H1 (cell line): ENCODE measurements at regions not wholly inside any gene's neighbourhood (a gene's known extent, or its start where the extent isn't known, plus 50 kb on each side); places are given as distances from the start of the nearest gene placed in this dataset.

Experiments
- CTCF ChIA-PET: fragments of 300-600 bp; sonication (Branson Sonifier 250); formaldehyde crosslinking; loops from one replicate; lab custom pipeline; 2021; ENCODE audit not compliant: partially characterized antibody; lab: Charles Lee
- POLR2A ChIA-PET: fragments of 300-600 bp; sonication (Branson Sonifier 250); formaldehyde crosslinking; loops from one replicate; lab custom pipeline; 2021; ENCODE audit warnings: inconsistent platforms; ENCODE audit not compliant: partially characterized antibody; lab: Charles Lee
- DNase-seq, 2 experiments: peaks; one replicate each; pipeline versions ENCODE4 v3.0.0 to v3.0.0-alpha.2; 2010 to 2022; ENCODE audit warnings: low spot score in 2 of 2, low read depth in 1 of 2, mixed read lengths in 1 of 2
- FAIRE-seq: peaks from 2 replicates; lab custom pipeline; 2011; peaks lifted over from hg19 to GRCh38; lab: Jason Lieb, UNC
- H2AFZ ChIP-seq: 2 replicates; pipeline ENCODE4 v1.8.1; 2012; ENCODE audit warnings: low read length, inconsistent platforms
- H2AK5ac ChIP-seq: 2 replicates; pipeline ENCODE4 v1.6.1; 2013; ENCODE audit warnings: low read depth, low read length
- H2BK120ac ChIP-seq: replicated peaks from 2 replicates; pipeline ENCODE3; 2013; ENCODE audit warnings: low read depth, low read length, inconsistent platforms
- H2BK12ac ChIP-seq: 2 replicates; pipeline ENCODE4 v1.6.1; 2013; ENCODE audit warnings: low read depth, low read length
- H2BK15ac ChIP-seq: 2 replicates; pipeline ENCODE4 v1.6.1; 2013; ENCODE audit warnings: low read length
- H2BK20ac ChIP-seq: 2 replicates; pipeline ENCODE4 v1.6.1; 2013; ENCODE audit warnings: low read length
- H2BK5ac ChIP-seq: 2 replicates; pipeline ENCODE4 v1.6.1; 2013; ENCODE audit warnings: low read depth, low read length
- H3K14ac ChIP-seq: 2 replicates; pipeline ENCODE4 v1.6.1; 2013; ENCODE audit warnings: inconsistent platforms; ENCODE audit not compliant: insufficient read length
- H3K18ac ChIP-seq: 2 replicates; pipeline ENCODE4 v1.6.1; 2013; ENCODE audit warnings: low read length; ENCODE audit errors: extremely low read depth
- H3K23ac ChIP-seq: 2 replicates; pipeline ENCODE4 v1.6.1; 2013; ENCODE audit warnings: inconsistent platforms; ENCODE audit not compliant: insufficient read length
- H3K23me2 ChIP-seq: 2 replicates; pipeline ENCODE4 v1.6.1; 2013; ENCODE audit warnings: low read depth, low read length
- H3K27ac ChIP-seq: 2 replicates; pipeline ENCODE4 v1.6.1; 2011; ENCODE audit warnings: low read depth, low read length, inconsistent platforms
- H3K27me3 ChIP-seq, 4 experiments: replicated peaks in 1 of 4; 1 replicate in 1 of 4; 2 replicates in 3 of 4; pipeline versions ENCODE4 v1.6.1 to v1.8.1; 2011 to 2013; ENCODE audit warnings: low read length in 3 of 4, mild to moderate bottlenecking in 3 of 4, inconsistent platforms in 2 of 4, mixed read lengths in 2 of 4, moderate library complexity in 1 of 4; ENCODE audit not compliant: control insufficient read depth in 3 of 4, insufficient read depth in 3 of 4; ENCODE audit errors: extremely low read depth in 1 of 4
- H3K36me3 ChIP-seq, 4 experiments: 2 replicates each; pipeline versions ENCODE4 v1.6.1 to v1.8.1; 2011 to 2013; ENCODE audit warnings: mild to moderate bottlenecking in 4 of 4, low read length in 3 of 4, moderate library complexity in 2 of 4, control low read depth in 1 of 4, inconsistent platforms in 1 of 4; ENCODE audit not compliant: insufficient read depth in 4 of 4, control insufficient read depth in 2 of 4
- H3K4ac ChIP-seq: replicated peaks from 2 replicates; pipeline ENCODE3; 2013; ENCODE audit warnings: low read length, low read depth, mixed read lengths, inconsistent platforms; ENCODE audit not compliant: insufficient read length
- H3K4me1 ChIP-seq, 4 experiments: replicated peaks in 1 of 4; 1 replicate in 1 of 4; 2 replicates in 3 of 4; pipeline versions ENCODE4 v1.6.1 to v1.8.1; 2011 to 2013; ENCODE audit warnings: low read length in 3 of 4, inconsistent platforms in 2 of 4, mixed read lengths in 1 of 4; ENCODE audit not compliant: insufficient read depth in 4 of 4, control insufficient read depth in 3 of 4
- H3K4me2 ChIP-seq, 2 experiments: 2 replicates each; pipeline versions ENCODE4 v1.6.1 to v1.8.1; 2011 to 2013; ENCODE audit warnings: low read depth in 2 of 2, low read length in 2 of 2, control low read depth in 1 of 2, inconsistent platforms in 1 of 2, mild to moderate bottlenecking in 1 of 2; ENCODE audit not compliant: insufficient read depth in 1 of 2
- H3K4me3 ChIP-seq, 4 experiments: fragments of 200-600, 300-600 bp in 1 of 4; sonication (generic), shearing (Covaris generic), sonication (Bioruptor Twin) in 1 of 4; 2 replicates each; pipeline versions ENCODE4 v1.5.1 to v1.8.1; 2011 to 2016; ENCODE audit warnings: low read length in 4 of 4, low read depth in 3 of 4, control low read depth in 2 of 4, inconsistent platforms in 2 of 4, mild to moderate bottlenecking in 2 of 4, mixed read lengths in 1 of 4, moderate library complexity in 1 of 4; ENCODE audit not compliant: insufficient read depth in 2 of 4; ENCODE audit errors: extremely low read depth in 1 of 4
- H3K56ac ChIP-seq: replicated peaks from 2 replicates; pipeline ENCODE3; 2013; ENCODE audit warnings: low read depth, mild to moderate bottlenecking, mixed read lengths, low read length, inconsistent platforms; ENCODE audit not compliant: insufficient read length
- H3K79me1 ChIP-seq: 2 replicates; pipeline ENCODE4 v1.6.1; 2013; ENCODE audit warnings: low read depth, low read length, control low read depth
- H3K79me2 ChIP-seq, 2 experiments: 2 replicates each; pipeline versions ENCODE4 v1.6.1 to v1.8.1; 2012 to 2013; ENCODE audit warnings: low read length in 2 of 2, mild to moderate bottlenecking in 2 of 2, inconsistent platforms in 1 of 2; ENCODE audit not compliant: insufficient read depth in 2 of 2, control insufficient read depth in 1 of 2
- H3K9ac ChIP-seq, 4 experiments: replicated peaks in 1 of 4; 1 replicate in 1 of 4; 2 replicates in 3 of 4; pipeline versions ENCODE4 v1.6.1 to v1.8.1; 2011 to 2013; ENCODE audit warnings: low read depth in 3 of 4, low read length in 3 of 4, control low read depth in 2 of 4, mild to moderate bottlenecking in 2 of 4, moderate library complexity in 2 of 4, inconsistent platforms in 1 of 4; ENCODE audit errors: extremely low read depth in 1 of 4
- H3K9me3 ChIP-seq, 2 experiments: 2 replicates each; pipeline versions ENCODE4 v1.6.1 to v1.8.1; 2012 to 2013; ENCODE audit warnings: mild to moderate bottlenecking in 2 of 2, moderate library complexity in 2 of 2, control low read depth in 1 of 2, inconsistent platforms in 1 of 2, low read depth in 1 of 2, low read length in 1 of 2, mixed read lengths in 1 of 2; ENCODE audit not compliant: insufficient read depth in 2 of 2
- H4K20me1 ChIP-seq, 2 experiments: replicated peaks in 1 of 2; 2 replicates each; pipeline versions ENCODE3 to v1.8.1; 2011 to 2013; ENCODE audit warnings: inconsistent platforms in 2 of 2, low read length in 2 of 2, mild to moderate bottlenecking in 1 of 2; ENCODE audit not compliant: insufficient read depth in 2 of 2, control insufficient read depth in 1 of 2
- H4K5ac ChIP-seq: 2 replicates; pipeline ENCODE4 v1.6.1; 2013; ENCODE audit warnings: low read length, low read depth, mixed read lengths, inconsistent platforms; ENCODE audit not compliant: insufficient read length
- H4K8ac ChIP-seq: 2 replicates; pipeline ENCODE4 v1.8.0; 2013; ENCODE audit warnings: mild to moderate bottlenecking, moderate library complexity, low read length, inconsistent platforms; ENCODE audit not compliant: insufficient read depth; ENCODE audit errors: extremely low read depth
- H4K91ac ChIP-seq: replicated peaks from 2 replicates; pipeline ENCODE3; 2013; ENCODE audit warnings: low read length, mixed read lengths, inconsistent platforms; ENCODE audit not compliant: insufficient read length
- BACH1 ChIP-seq: IDR thresholded peaks from 2 replicates; pipeline ENCODE4 v1.6.1; 2012; ENCODE audit warnings: low read length, improper control_type of control experiment
- BRCA1 ChIP-seq: IDR thresholded peaks from 2 replicates; pipeline ENCODE4 v1.6.1; 2012; ENCODE audit warnings: low read depth, low read length, improper control_type of control experiment
- CBX8 ChIP-seq: fragments of 300-800, 300-1000 bp; sonication (generic); IDR thresholded peaks from 2 replicates; pipeline ENCODE4 v1.7.1; 2016; ENCODE audit warnings: low read depth, low read length, borderline replicate concordance
- CEBPB ChIP-seq: IDR thresholded peaks from 2 replicates; pipeline ENCODE4 v1.6.1; 2012; ENCODE audit warnings: low read depth, low read length
- CHD1 ChIP-seq: IDR thresholded peaks from 2 replicates; pipeline ENCODE4 v1.6.1; 2012; ENCODE audit warnings: low read depth, low read length, improper control_type of control experiment
- GTF2F1 ChIP-seq: IDR thresholded peaks from 2 replicates; pipeline ENCODE4 v1.6.1; 2012; ENCODE audit warnings: low read depth, low read length, improper control_type of control experiment, borderline replicate concordance
- JUND ChIP-seq: IDR thresholded peaks from 2 replicates; pipeline ENCODE4 v1.6.1; 2011; ENCODE audit warnings: mild to moderate bottlenecking, improper control_type of control experiment, low read length
- KDM1A ChIP-seq: fragments of 200-600, 300-600 bp; sonication (generic); IDR thresholded peaks from 2 replicates; pipeline ENCODE4 v1.7.1; 2016; ENCODE audit warnings: mild to moderate bottlenecking, low read length, borderline replicate concordance
- RFX5 ChIP-seq: IDR thresholded peaks from 2 replicates; pipeline ENCODE4 v1.6.1; 2011; ENCODE audit warnings: low read depth, low read length, improper control_type of control experiment, borderline replicate concordance
- SIRT6 ChIP-seq: IDR thresholded peaks from one replicate; pipeline ENCODE4 v1.7.1; 2012; ENCODE audit warnings: low read length, inconsistent platforms
- SP1 ChIP-seq: IDR thresholded peaks from 2 replicates; pipeline ENCODE4 v1.6.1; 2011; ENCODE audit warnings: low read depth, low read length
- SP4 ChIP-seq: IDR thresholded peaks from 2 replicates; pipeline ENCODE4 v1.6.1; 2012; ENCODE audit warnings: low read length, inconsistent platforms
- TCF12 ChIP-seq: IDR thresholded peaks from 2 replicates; pipeline ENCODE4 v1.6.1; 2011; ENCODE audit warnings: low read depth, mild to moderate bottlenecking, low read length
- YY1 ChIP-seq: IDR thresholded peaks from 2 replicates; pipeline ENCODE4 v1.6.1; 2011; ENCODE audit warnings: low read depth, mild to moderate bottlenecking, low read length
- WGBS, 2 experiments: shearing (Covaris generic) in 1 of 2; methylation state at CpG; one replicate each; pipeline versions ENCODE4 v1.1.6 to v1.1.7; 2013 to 2015; ENCODE audit warnings: low lambda C conversion rate in 2 of 2, mixed read lengths in 2 of 2, inconsistent platforms in 1 of 2, low coverage in 1 of 2, missing lambda C conversion rate in 1 of 2; ENCODE audit not compliant: insufficient replicate concordance in 2 of 2, insufficient coverage in 1 of 2, insufficient read length in 1 of 2; ENCODE audit errors: extremely low coverage in 1 of 2, missing lambda C conversion rate in 1 of 2; 5-methylcytosine and 5-hydroxymethylcytosine counted together
- TF ChIP-seq, protein P1 (sequence below): IDR thresholded peaks from 2 replicates; pipeline ENCODE4 v1.6.1; 2012; ENCODE audit warnings: low read length, inconsistent platforms

GRCh38 chr6:168137024-168137423 is 58.0 kb upstream of the FRMD1 start:
- Histone ChIP-seq H3K23me2 (no peaks in the 10 kb centered on the region), H3K9ac (no peak overlapping the region), H2AFZ (no peak overlapping the region), H3K27ac (no peak overlapping the region), H4K5ac (no peak overlapping the region), H2BK15ac (no peak overlapping the region), H2BK120ac (no peak overlapping the region), H4K20me1 (no peaks in the 10 kb centered on the region), H3K79me1 (no peaks in the 10 kb centered on the region), H3K27me3 (peaks cover 0 to 7% (median 2%) of the 10 kb centered on the region in 4 experiments; a peak in 4 of 7 replicates), H2BK12ac (no peak overlapping the region), H3K14ac (no peak overlapping the region), H3K4ac (no peak overlapping the region), H3K4me2 (no peak overlapping the region), H3K79me2 (no peaks in the 10 kb centered on the region), H3K56ac (no peak overlapping the region), H4K91ac (no peak overlapping the region), H4K8ac (no peak overlapping the region), H2BK5ac (no peak overlapping the region), H2AK5ac (no peak overlapping the region), H3K18ac (no peak overlapping the region), H3K23ac (no peak overlapping the region), H3K36me3 (no peaks in the 10 kb centered on the region), H3K4me1 (peaks cover 4 to 9% (median 8%) of the 10 kb centered on the region in 4 experiments), H3K4me3 (no peak overlapping the region), H2BK20ac (no peak overlapping the region), H3K9me3 (no peaks in the 10 kb centered on the region)
- ChIA-PET POLR2A (no interaction called here), CTCF (no interaction called here)
- DNase-seq (no peak), FAIRE-seq (no peak)
- whole genome bisulfite sequencing, 2 experiments: 94% methylated on average over 9 of the region's 9 CpGs; no CpG with 5 or more reads in 1 of the 2 experiments
- TF ChIP-seq GTF2F1 (no peak), SP4 (no peak), CHD1 (no peak), BACH1 (no peak), CEBPB (no peak), RFX5 (no peak), SIRT6 (no peak), TCF12 (no peak), CBX8 (no peak), BRCA1 (no peak), SP1 (no peak), YY1 (no peak), KDM1A (no peak), JUND (no peak)
- TF ChIP-seq, protein P1, sequence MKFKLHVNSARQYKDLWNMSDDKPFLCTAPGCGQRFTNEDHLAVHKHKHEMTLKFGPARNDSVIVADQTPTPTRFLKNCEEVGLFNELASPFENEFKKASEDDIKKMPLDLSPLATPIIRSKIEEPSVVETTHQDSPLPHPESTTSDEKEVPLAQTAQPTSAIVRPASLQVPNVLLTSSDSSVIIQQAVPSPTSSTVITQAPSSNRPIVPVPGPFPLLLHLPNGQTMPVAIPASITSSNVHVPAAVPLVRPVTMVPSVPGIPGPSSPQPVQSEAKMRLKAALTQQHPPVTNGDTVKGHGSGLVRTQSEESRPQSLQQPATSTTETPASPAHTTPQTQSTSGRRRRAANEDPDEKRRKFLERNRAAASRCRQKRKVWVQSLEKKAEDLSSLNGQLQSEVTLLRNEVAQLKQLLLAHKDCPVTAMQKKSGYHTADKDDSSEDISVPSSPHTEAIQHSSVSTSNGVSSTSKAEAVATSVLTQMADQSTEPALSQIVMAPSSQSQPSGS: no peak
